GM21367 (cell line): ENCODE measurements at regions not wholly inside any gene's neighbourhood (a gene's known extent, or its start where the extent isn't known, plus 50 kb on each side); places are given as distances from the start of the nearest gene placed in this dataset.

Experiments used
- ATAC-seq: cut with Tn5 transposase; IDR thresholded peaks from one replicate; pipeline ENCODE4 v1.9.1; 2021; ENCODE audit not compliant: unreplicated experiment

DNA sequence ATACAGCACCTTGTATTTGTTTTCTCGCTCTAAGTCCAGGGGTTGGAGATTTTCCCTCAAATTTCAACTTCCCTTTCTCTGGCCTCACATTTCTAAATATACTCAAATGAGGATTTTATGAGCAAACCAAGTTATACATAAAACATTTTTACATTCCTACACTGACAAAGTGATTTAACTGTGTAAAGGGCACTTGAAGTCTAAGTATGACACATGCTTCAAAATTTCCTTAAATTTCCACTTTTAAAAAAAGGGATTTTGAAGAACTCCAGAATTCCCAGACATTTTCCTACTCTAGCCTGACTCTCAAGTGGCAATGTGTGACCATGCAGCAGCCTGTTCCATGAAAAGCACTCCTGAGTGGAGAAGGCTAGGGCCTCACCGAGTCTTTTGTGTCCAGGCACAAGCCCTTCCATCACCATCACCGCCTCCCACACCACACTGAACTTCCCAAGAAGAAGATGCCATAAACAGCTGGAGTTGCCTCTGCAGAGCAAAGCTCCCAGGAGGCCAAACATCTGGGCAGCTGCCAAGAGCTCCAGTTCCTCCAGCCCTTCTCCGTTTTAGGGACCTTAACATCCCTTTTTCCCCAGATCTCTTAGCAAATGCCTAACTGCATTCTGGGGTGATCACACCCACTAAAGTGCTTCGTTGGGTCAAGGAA lies 68.9 kb downstream of the NCR2 start:
- ATAC-seq = no peak

DNA sequence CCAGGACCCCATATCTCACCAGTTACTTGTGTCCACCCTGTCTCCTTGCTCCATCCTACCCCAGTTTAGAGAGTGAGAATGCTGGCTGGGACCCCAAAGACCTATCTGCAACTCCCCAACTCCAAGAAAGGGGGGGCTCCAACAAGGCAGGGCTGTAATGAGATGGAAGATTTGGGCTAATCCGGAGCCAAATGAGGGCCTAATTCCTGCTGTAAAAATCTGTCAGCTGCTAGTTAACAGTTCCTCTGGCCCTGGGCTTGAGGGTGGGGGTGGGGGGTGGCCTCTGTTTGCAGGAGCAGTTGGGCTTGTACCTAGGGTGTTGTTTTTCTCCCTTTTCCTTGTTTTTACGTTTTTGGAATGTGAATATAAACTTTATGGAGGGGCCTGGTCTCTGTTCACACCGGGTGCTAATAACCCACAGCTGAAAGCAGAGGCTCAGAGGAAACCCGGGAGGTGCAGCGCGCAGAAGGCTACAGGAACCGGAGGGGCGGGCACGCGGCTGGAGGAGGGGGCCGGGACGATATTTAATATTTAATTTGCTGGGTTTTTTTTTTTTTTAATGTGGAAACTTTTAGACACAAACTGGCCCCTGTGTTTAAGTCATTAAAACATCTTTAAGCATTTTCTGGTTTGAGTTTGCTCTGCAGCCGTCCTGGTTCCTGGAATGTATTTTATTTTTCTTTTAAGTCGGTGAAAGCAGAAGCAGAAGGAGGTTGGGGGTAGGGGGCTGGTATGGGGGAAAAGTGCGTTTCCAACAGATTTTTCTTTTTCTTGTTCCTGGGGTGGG lies 70.7 kb downstream of the NCR2 start:
- no peak for ATAC-seq

- ATAC-seq = no peak
Observed at GRCh38 chr6:41406728-41407489, 71.5 kb downstream of the NCR2 start.

GRCh38 chr6:41408576-41408975 lies 73.2 kb downstream of the NCR2 start:
- ATAC-seq = no peak

GRCh38 chr6:41408982-41409381 lies 73.6 kb downstream of the NCR2 start:
- no peak for ATAC-seq

GRCh38 chr6:41409489-41409888 lies 74.1 kb downstream of the NCR2 start:
- no peak for ATAC-seq

DNA sequence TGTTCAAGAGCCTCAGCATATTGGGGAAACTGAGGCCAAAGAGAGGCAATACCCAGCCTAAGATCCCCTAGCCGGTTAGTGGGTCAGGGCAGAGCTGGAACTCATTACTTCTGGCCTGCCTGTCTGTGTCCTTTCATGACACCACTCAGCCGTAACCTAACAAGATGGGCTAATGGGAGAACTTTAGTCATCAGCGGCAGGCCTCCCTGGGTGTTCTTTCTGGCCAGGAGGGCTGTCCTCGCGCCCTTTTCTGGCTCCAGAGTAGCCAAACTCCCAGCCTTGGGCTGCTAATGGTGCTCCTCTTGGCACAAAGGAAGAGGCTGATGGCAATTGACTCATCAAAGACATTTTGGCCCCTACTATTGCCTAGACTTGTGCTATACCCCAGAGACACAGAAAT lies 76.6 kb downstream of the NCR2 start:
- no peak for ATAC-seq

DNA sequence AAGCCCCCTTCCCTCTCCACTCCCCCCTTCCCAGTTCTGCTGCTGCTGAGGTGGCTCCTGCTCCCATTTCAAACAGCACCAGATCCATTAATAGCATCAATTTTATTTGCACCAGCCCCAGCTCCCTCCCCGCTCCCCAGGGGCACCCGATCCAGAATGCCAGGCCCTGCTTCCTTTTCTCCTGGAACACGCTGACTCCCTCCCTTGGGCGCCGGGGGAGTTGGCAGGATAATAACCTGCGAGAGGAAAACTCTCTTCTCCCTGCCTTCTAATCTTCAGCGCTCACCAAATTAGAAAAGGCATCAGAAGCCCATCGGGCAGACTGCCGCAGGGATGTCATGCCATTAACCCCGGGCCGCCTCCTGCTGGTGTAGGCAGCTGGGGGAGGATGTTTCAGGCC lies 77.8 kb downstream of the NCR2 start:
- ATAC-seq = no peak

DNA sequence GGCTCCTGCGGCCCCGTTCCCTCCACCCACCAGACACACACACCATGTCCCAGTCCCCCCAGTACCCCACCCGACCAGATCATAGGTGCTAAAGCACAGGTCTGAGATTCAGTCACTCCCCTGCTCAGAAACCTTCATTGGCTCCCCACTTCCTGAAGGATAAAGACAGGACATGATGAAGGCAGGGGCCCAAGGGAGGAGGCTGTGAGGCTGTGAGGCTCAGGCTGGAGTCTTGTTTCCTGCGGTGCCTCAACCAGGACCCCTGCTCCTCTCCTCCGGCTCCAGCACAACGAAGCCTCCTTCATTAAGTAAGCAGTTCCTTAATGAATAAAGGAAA lies 81.1 kb downstream of the NCR2 start:
- ATAC-seq = no peak

- ATAC-seq = no peak
Observed at GRCh38 chr6:41418741-41419140, 83.3 kb downstream of the NCR2 start.

- ATAC-seq = no peak
Observed at GRCh38 chr6:41419385-41419784, 84.0 kb downstream of the NCR2 start.

- ATAC-seq = no peak
Observed at GRCh38 chr6:41420186-41420585, 84.8 kb downstream of the NCR2 start.

DNA sequence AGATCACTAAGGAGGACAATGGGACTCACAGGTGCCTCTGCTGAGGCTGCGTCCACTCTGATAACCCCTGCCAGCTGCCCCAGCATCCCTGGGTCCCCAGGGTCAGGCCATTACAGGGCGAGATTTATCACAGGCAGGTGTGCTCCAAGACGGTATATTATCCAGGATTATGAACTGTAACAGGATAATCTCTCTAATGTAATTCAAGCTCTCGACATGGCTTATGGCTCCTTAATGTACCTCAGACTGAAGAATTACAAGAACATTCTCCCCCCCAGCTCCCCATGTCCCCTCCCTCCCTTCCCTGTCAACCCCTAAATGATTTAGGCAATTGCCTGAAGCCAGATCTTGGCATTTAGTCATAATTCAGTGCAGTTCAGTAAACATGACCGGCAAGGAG lies 86.8 kb downstream of the NCR2 start:
- ATAC-seq = no peak

DNA sequence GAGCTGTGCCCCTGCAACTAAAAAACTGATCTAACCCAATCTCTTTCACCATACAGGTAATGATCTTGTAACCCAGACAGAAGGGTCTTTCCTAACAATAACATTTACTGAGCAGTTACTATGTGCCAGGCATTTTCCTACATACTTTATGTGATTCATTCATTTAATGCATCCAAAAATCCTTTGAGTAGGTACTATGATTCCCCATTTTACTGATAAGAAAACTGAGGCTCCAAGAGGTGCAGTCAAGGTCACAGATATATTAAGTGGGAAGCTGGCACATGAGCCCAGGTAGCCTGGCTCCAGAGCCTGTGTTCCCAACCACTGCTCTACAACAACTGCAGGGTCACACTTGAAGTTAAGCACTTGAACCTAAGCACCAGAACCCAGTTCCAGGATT lies 87.6 kb downstream of the NCR2 start:
- ATAC-seq = no peak

DNA sequence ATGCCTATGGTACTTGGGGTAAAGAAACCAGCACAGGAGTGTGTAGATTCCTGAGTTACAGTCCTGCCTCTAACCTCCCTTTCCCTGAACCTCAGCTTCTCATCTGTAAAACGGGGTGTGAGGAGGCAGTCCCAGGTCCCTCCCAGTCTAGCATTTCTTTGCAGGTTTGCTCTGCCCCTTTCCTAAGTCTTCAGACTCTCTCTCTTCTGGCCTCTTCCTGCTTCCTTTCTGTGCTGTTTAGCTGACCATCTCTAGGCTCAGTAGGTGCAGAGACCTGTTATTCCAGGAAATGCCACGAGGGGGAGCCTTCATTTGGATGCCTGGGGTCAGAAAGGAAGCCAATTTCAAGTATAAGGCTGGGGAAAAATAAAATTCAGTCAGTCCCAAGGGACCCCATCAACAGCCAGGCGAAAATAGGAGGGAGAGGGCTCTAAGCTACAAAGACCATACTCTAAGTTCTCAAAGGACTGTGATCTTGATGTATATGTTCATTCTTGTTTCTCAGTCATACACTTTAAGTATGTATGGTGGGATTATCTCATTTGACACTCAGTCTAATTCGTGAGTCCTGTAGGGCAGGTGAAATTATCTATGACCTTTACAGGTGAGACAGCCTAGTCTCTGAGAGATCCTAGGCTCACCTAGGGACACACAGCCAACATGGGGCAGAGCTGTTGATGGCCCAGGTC lies 89.1 kb downstream of the NCR2 start:
- no peak for ATAC-seq

DNA sequence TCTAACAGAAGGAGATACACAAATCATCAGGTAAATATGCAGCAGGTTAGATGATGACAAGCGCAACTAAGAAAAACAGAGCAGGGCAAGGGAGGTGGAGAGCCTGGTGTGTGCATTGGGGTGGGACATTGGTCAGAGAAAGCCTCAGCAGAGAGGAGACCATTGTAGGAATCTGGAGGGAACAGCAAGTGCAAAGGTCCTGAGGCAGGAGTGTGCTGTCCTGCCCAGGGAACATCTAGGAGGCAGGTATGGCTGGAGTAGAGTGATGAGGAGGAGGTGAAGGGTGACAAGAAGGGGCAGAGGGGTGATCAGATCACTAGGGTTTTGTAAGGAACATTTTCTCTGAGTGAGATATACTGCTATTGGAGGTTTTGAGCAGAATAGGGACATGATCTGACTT lies 90.1 kb downstream of the NCR2 start:
- ATAC-seq = no peak

DNA sequence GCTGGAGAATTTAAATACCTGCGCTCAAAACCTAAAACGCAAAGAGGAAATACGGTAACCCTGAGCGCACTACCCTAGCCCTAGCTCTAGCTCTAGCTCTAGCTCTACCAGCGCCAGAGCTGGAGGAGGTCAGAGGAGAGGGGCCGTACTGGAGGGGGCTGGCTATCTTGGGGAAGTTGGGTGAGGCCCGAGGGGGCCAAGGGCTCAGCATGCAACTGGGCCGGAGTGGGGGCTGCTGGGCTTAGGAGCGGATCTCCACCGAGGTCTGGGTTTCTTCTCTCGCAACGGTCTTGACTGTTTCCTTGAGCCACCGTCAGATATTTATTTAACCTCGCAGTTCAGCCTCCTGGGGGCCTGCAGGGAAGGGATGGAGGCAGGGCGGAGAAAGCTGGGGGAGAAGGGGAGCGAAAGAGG lies 91.0 kb downstream of the NCR2 start:
- ATAC-seq = no peak

DNA sequence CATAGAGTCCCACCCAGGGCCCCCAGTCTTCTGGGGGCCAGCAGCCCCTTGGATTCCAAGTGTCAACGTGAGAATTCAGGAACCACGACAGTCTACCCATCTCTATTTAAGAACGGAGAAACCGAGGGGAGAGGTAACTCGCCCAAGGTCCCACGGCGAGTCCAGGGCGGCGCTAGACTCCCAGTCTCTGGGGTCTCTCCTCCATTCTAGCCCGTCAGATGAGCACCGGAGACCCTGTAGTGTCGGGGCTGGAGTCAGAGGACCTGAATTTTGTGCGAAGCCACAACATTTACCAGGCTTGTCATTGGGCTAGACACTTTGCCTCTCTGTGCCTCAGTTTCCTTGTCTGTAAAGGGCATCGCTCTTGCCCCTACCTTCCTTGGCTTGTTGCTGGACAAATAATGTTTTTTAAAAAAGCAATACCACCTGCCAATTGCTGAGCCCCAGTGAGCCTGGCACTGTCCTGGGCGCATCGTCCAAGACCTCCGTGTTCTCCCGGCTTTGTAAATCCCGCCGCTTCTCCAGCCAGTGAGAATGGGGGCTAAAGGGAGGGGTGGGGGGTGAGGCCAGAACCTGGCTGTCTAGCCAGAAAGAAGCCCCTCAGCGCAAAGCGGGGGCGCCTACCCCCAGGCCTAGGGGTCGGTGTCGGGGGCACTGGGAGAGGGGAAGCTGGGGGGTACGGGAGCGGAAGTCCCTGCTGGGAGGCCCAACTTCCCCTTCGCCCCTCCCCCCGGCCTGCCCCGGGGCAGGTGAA lies 91.7 kb downstream of the NCR2 start:
- ATAC-seq = no peak

DNA sequence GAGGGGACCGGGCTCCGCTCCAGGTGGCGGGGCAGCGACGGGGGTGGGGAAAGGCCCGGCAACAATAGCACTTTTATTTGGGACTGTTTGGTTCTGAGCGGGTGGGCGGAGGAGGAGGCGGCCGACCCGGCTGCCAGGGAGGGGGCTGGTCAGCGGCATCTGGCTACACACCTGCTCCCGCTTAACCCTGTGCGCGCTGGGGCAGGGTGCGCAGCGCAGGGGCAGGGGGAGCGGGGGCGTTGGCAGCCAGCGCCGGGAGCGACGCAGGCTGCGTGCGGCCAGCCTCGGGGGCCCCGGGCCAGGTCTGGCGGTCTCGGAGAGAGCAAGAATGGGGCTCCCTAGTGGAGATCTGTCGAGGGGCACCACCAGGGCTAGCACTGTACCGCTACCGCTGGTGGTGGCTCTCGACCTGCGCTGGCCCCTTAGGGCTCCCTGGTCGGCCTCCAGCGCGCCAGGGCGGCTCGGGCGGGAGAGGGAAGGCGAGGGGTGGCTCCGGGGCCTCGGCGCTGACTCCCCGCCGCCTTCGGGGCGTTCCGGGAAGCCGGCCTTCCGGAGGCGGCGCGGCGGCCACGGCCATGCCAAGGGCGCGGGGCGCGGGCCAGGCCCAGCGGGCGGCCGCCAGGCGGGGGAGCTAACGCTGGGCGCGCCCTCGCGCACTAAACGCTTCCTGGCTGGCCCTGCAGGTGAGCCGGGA lies 92.4 kb downstream of the NCR2 start:
- ATAC-seq = no peak

- no peak for ATAC-seq
Observed at GRCh38 chr6:41428336-41428995, 93.1 kb downstream of the NCR2 start.
